ENCODE measurements at regions not wholly inside any gene's neighbourhood (a gene's known extent, or its start where the extent isn't known, plus 50 kb on each side); places are given as distances from the start of the nearest gene placed in this dataset.
"Not testable (repeated sequence)": the region's sequence is repeated elsewhere in the genome, so short reads cannot be mapped to it uniquely, and the experiment has no call there.

GRCh38 chr3:43231276-43232000, 54.9 kb upstream of the SNRK start:
- H3K36me3 ChIP-seq (ENCODE audit: control insufficient read depth in 2 of 2, extremely low read depth in 1 of 2, insufficient read depth in 2 of 2, low read length in 2 of 2): no peaks in the 10 kb centered on the region
- H3K27me3 ChIP-seq (ENCODE audit: control insufficient read depth in 2 of 2, insufficient read depth in 2 of 2, low read length in 2 of 2): no peaks in the 10 kb centered on the region
- no peak overlapping the region for H3K4me2 ChIP-seq (ENCODE audit: insufficient read depth, low read length)
- no peak overlapping the region for H3K4me3 ChIP-seq (replicated peaks in 1 of 3; ENCODE audit: insufficient read depth in 1 of 3, low read depth in 1 of 3, low read length in 3 of 3)
- peaks cover 5% of the 10 kb centered on the region for H3K4me1 ChIP-seq (ENCODE audit: control insufficient read depth, extremely low read depth, insufficient read depth, low read length)
- dilution Hi-C loops (cut with MboI; ENCODE audit: extremely low pct_ligation_motif_present, low sequenced_read_pairs) (no loop called here), intact Hi-C loops (cut with micrococcal nuclease) (no loop called here)
- H2AFZ ChIP-seq (ENCODE audit: low read depth, low read length): no peak overlapping the region
- DNase-seq (ENCODE audit: low read depth, low spot score): no peak
- no peak overlapping the region for H3K27ac ChIP-seq (ENCODE audit: insufficient read depth, low read depth, low read length)
- H3K79me2 ChIP-seq (ENCODE audit: control insufficient read depth, insufficient read depth, low read length): no peaks in the 10 kb centered on the region
- TF ChIP-seq POLR2AphosphoS5 (IDR thresholded peaks at IDR 0.05; ENCODE audit: insufficient read depth, low read depth, low read length) (no peak), FOS (IDR thresholded peaks at IDR 0.05; ENCODE audit: borderline replicate concordance, insufficient read depth, low read length) (no peak), JUN (IDR thresholded peaks at IDR 0.05; ENCODE audit: borderline replicate concordance, insufficient read depth, insufficient read length, low read depth) (no peak), EZH2 (IDR thresholded peaks at IDR 0.05; ENCODE audit: borderline replicate concordance, low read depth, low read length, severe bottlenecking) (no peak), GATA2 (IDR thresholded peaks at IDR 0.05; ENCODE audit: insufficient read depth, insufficient read length, low read depth, low read length) (no peak), MAX (IDR thresholded peaks at IDR 0.05; ENCODE audit: insufficient read depth, insufficient read length) (no peak), MYC (IDR thresholded peaks at IDR 0.05; ENCODE audit: low read depth, low read length) (no peak), POLR2A (IDR thresholded peaks at IDR 0.05; ENCODE audit: low read depth, low read length) (no peak), CTCF (IDR thresholded peaks at IDR 0.05; ENCODE audit: extremely low read depth in 1 of 2, insufficient read depth in 1 of 2, low read depth in 1 of 2, low read length in 2 of 2) (no peak)
- no TSS peak for BruUV-seq (replicated peaks)
- CTCF ChIA-PET: interaction anchor here (0.7 to 1.2 kb wide), 11 partner anchors 9 to 272 kb away, joined by 3 to 7 read pairs (median 4); no protein-coding TSS in a partner anchor
- POLR2A ChIA-PET: interaction anchor here (1.2 kb wide), 1 partner anchor 21 kb away, joined by 3 read pairs; no protein-coding TSS in a partner anchor
- no peaks in the 10 kb centered on the region for H3K9me1 ChIP-seq (replicated peaks; ENCODE audit: control insufficient read depth, extremely low read depth, insufficient read depth, low read length)
- H3K9ac ChIP-seq (replicated peaks; ENCODE audit: extremely low read depth, insufficient read depth, low read length): no peak overlapping the region
- H3K9me3 ChIP-seq (replicated peaks; ENCODE audit: control insufficient read depth, insufficient read depth, low read length): no peaks in the 10 kb centered on the region
- no peaks in the 10 kb centered on the region for H4K20me1 ChIP-seq (replicated peaks; ENCODE audit: control insufficient read depth, extremely low read depth, insufficient read depth, low read length)
- no peak for FAIRE-seq

GRCh38 chr3:43229865-43230264, 56.5 kb upstream of the SNRK start:
- CTCF ChIA-PET; dilution Hi-C loops (cut with MboI; ENCODE audit: extremely low pct_ligation_motif_present, low sequenced_read_pairs); DNase-seq (ENCODE audit: low read depth, low spot score): not testable (repeated sequence)

More at GRCh38 chr3:43229865-43230264, 56.5 kb upstream of the SNRK start:
- BruUV-seq (replicated peaks); FAIRE-seq; H3K4me2 ChIP-seq (ENCODE audit: insufficient read depth, low read length); H3K9me3 ChIP-seq (replicated peaks; ENCODE audit: control insufficient read depth, insufficient read depth, low read length); H3K27ac ChIP-seq (ENCODE audit: insufficient read depth, low read depth, low read length); H3K9ac ChIP-seq (replicated peaks; ENCODE audit: extremely low read depth, insufficient read depth, low read length); H3K9me1 ChIP-seq (replicated peaks; ENCODE audit: control insufficient read depth, extremely low read depth, insufficient read depth, low read length); H3K4me1 ChIP-seq (ENCODE audit: control insufficient read depth, extremely low read depth, insufficient read depth, low read length); H4K20me1 ChIP-seq (replicated peaks; ENCODE audit: control insufficient read depth, extremely low read depth, insufficient read depth, low read length); H3K79me2 ChIP-seq (ENCODE audit: control insufficient read depth, insufficient read depth, low read length); POLR2A ChIA-PET; H2AFZ ChIP-seq (ENCODE audit: low read depth, low read length); H3K36me3 ChIP-seq (ENCODE audit: control insufficient read depth in 2 of 2, extremely low read depth in 1 of 2, insufficient read depth in 2 of 2, low read length in 2 of 2); H3K27me3 ChIP-seq (ENCODE audit: control insufficient read depth in 2 of 2, insufficient read depth in 2 of 2, low read length in 2 of 2); H3K4me3 ChIP-seq (replicated peaks in 1 of 3; ENCODE audit: insufficient read depth in 1 of 3, low read depth in 1 of 3, low read length in 3 of 3): not testable (repeated sequence)
- intact Hi-C loops (cut with micrococcal nuclease): loop anchor here (10.0 kb wide), 1 partner anchor 965 kb away; no protein-coding TSS in a partner anchor
